ENCODE measurements at regions not wholly inside any gene's neighbourhood (a gene's known extent, or its start where the extent isn't known, plus 50 kb on each side); places are given as distances from the start of the nearest gene placed in this dataset.
A peak's percentile ranks its signal among the peaks of the same experiment; 100 is the strongest.
"Not testable (repeated sequence)": the region's sequence is repeated elsewhere in the genome, so short reads cannot be mapped to it uniquely, and the experiment has no call there.

DNA sequence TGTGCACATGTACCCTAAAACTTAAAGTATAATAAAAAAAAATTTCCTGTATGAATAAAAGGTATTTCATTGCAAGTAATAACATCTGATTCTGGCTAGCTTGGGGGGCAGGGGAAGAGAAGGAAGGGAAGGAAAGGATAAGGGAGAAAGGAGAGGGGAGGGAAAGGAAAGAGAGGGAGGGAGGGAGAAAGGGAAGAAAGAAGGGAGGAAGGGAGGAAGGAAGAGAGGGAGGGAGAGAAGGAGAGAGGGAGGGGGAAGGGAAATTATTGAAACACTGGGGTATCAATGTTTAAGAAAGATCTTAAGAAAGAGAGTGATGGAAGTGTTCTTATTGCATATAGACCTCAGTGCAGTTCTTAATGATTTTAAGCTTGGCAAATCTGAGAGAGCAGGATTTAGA is 129.8 kb upstream of the ZNF366 start:
- intact Hi-C loops (cut with DNase I; ENCODE audit: low total_unique reads), result no loop called here
- no peaks in the 10 kb centered on the region for H3K9me3 ChIP-seq
- no peaks in the 10 kb centered on the region for H3K27me3 ChIP-seq (replicated peaks in 1 of 7)
- TF ChIP-seq POLR2AphosphoS5 (IDR thresholded peaks at IDR 0.05) (no peak), CTCF (IDR thresholded peaks at IDR 0.05 in 8 of 11, conservative IDR thresholded peaks at IDR 0.05 in 3 of 11) (no peak), POLR2A (IDR thresholded peaks at IDR 0.05) (no peak)
- DNase-seq, result no peak
- no peaks in the 10 kb centered on the region for H3K4me1 ChIP-seq
- no peak overlapping the region for H3K4me3 ChIP-seq
- no peaks in the 10 kb centered on the region for H3K36me3 ChIP-seq
- H3K27ac ChIP-seq, result no peak overlapping the region

GRCh38 chr5:72636565-72636964 is 129.4 kb upstream of the ZNF366 start:
- H3K36me3 ChIP-seq; H3K4me3 ChIP-seq; DNase-seq; H3K27me3 ChIP-seq (replicated peaks in 1 of 7); H3K4me1 ChIP-seq; H3K9me3 ChIP-seq; intact Hi-C loops (cut with DNase I; ENCODE audit: low total_unique reads); H3K27ac ChIP-seq: not testable (repeated sequence)
- 84 to 100% (median 97%) methylated on average over 2 of the region's 2 CpGs for WGBS, 5 donors

GRCh38 chr5:72634444-72634843 is 127.2 kb upstream of the ZNF366 start:
- Histone ChIP-seq H3K27ac (no peak overlapping the region), H3K36me3 (no peaks in the 10 kb centered on the region), H3K27me3 (replicated peaks in 1 of 7) (no peaks in the 10 kb centered on the region), H3K9me3 (no peaks in the 10 kb centered on the region), H3K4me1 (no peaks in the 10 kb centered on the region), H3K4me3 (no peak overlapping the region)
- intact Hi-C loops (cut with DNase I; ENCODE audit: low total_unique reads), result no loop called here
- no peak for DNase-seq
- TF ChIP-seq POLR2A (IDR thresholded peaks at IDR 0.05) (no peak), CTCF (IDR thresholded peaks at IDR 0.05 in 8 of 11, conservative IDR thresholded peaks at IDR 0.05 in 3 of 11) (no peak), POLR2AphosphoS5 (IDR thresholded peaks at IDR 0.05) (no peak)
- 52 to 70% (median 54%) methylated on average over 2 of the region's 2 CpGs for WGBS, 5 donors

DNA sequence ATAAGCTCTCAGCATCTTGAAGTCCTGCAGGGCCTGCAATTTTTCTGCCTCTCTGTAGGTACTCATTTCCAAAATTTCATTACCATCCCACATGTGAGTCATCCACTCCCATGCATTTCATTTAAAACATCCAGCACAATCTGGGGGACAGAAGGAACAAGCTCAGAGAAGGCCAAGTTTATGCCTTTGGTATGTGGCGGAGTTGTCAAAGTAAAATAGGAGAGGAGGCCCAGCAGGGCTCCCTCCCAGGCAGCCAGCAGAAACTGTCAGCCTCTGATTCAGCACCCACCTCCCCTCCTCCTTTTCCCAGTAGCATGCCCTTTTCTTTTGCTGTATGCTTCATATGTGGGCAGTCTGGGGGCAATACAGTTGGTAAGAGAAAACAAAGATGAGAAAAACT is 126.4 kb upstream of the ZNF366 start:
- Histone ChIP-seq H3K36me3 (no peaks in the 10 kb centered on the region), H3K27me3 (replicated peaks in 1 of 7) (no peaks in the 10 kb centered on the region), H3K4me3 (no peak overlapping the region), H3K9me3 (no peaks in the 10 kb centered on the region), H3K27ac (peak overlapping the region in 2 of 8 donors; percentile 2 to 28), H3K4me1 (no peaks in the 10 kb centered on the region)
- WGBS, 5 donors, result 70 to 97% (median 88%) methylated on average over 1 of the region's 1 CpG
- TF ChIP-seq POLR2A (IDR thresholded peaks at IDR 0.05) (no peak), POLR2AphosphoS5 (IDR thresholded peaks at IDR 0.05) (no peak), CTCF (IDR thresholded peaks at IDR 0.05 in 8 of 11, conservative IDR thresholded peaks at IDR 0.05 in 3 of 11) (no peak)
- no peak for DNase-seq
- intact Hi-C loops (cut with DNase I; ENCODE audit: low total_unique reads), result no loop called here

DNA sequence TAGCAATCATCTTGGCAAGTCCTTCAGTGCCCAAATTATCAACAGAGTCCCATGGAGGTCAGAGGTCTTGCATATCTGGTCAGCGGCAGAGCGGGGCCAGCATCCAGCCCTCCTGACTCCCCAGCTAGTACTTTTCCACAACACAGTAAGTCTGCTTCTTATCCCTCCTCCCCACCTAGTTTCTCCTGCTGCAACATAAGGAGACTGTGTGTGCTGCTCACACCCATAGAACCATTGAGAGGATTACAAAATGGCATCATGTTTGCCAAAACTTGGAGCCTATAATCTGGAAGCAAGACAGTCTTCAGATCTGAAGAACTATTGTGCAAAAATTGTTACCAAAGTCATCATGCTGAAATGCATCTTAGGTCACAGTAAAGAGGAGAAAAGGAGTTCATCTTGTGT is 125.8 kb upstream of the ZNF366 start:
- intact Hi-C loops (cut with DNase I; ENCODE audit: low total_unique reads), result no loop called here
- no peaks in the 10 kb centered on the region for H3K36me3 ChIP-seq
- H3K27ac ChIP-seq, result peak overlapping the region in 1 of 8 donors; percentile 2
- H3K9me3 ChIP-seq, result no peaks in the 10 kb centered on the region
- WGBS, 5 donors, result 60 to 88% (median 75%) methylated on average over 2 of the region's 2 CpGs
- DNase-seq, result no peak
- no peaks in the 10 kb centered on the region for H3K27me3 ChIP-seq (replicated peaks in 1 of 7)
- no peak for TF ChIP-seq POLR2A (IDR thresholded peaks at IDR 0.05)
- no peak for TF ChIP-seq POLR2AphosphoS5 (IDR thresholded peaks at IDR 0.05)
- TF ChIP-seq CTCF (IDR thresholded peaks at IDR 0.05 in 8 of 11, conservative IDR thresholded peaks at IDR 0.05 in 3 of 11), result no peak
- no peak overlapping the region for H3K4me3 ChIP-seq
- H3K4me1 ChIP-seq, result no peaks in the 10 kb centered on the region
